ENCODE measurements at regions not wholly inside any gene's neighbourhood (a gene's known extent, or its start where the extent isn't known, plus 50 kb on each side); places are given as distances from the start of the nearest gene placed in this dataset.

GRCh38 chr9:104022083-104022482 lies 72.0 kb upstream of the SMC2 start (continued):
- TF ChIP-seq ISX (CRISPR knock-in tag; conservative IDR thresholded peaks at IDR 0.05): no peak

- H3K79me2 ChIP-seq (ENCODE audit: insufficient read depth, low read length): no peaks in the 10 kb centered on the region
- TF ChIP-seq JUND (CRISPR knock-in tag; IDR thresholded peaks at IDR 0.05) (no peak), DMAP1 (CRISPR knock-in tag; IDR thresholded peaks at IDR 0.05) (no peak), ZNF839 (CRISPR knock-in tag; IDR thresholded peaks at IDR 0.05; ENCODE audit: borderline replicate concordance) (no peak), E2F1 (CRISPR knock-in tag; IDR thresholded peaks at IDR 0.05) (no peak), SNAPC2 (CRISPR knock-in tag; IDR thresholded peaks at IDR 0.05) (no peak), ZFP37 (CRISPR knock-in tag; IDR thresholded peaks at IDR 0.05; ENCODE audit: borderline replicate concordance) (no peak), ZNF335 (CRISPR knock-in tag; IDR thresholded peaks at IDR 0.05) (no peak), ZNF503 (CRISPR knock-in tag; IDR thresholded peaks at IDR 0.05) (no peak), SMC3 (IDR thresholded peaks at IDR 0.05; ENCODE audit: low read length) (no peak), ZNF446 (CRISPR knock-in tag; IDR thresholded peaks at IDR 0.05) (no peak), RFX3 (CRISPR knock-in tag; IDR thresholded peaks at IDR 0.05) (no peak)
- FAIRE-seq: no peak
- no peak for DNase-seq (ENCODE audit: low spot score)
- H3K4me3 ChIP-seq (replicated peaks in 1 of 3; ENCODE audit: insufficient read depth in 1 of 3, low read depth in 2 of 3, low read length in 3 of 3): no peak overlapping the region
- ATAC-seq: no peak
- no peaks in the 10 kb centered on the region for H3K36me3 ChIP-seq (replicated peaks in 1 of 2; ENCODE audit: control insufficient read depth in 1 of 2, insufficient read depth in 2 of 2, low read length in 2 of 2)
- H3K4me1 ChIP-seq (ENCODE audit: insufficient read depth, low read length): no peaks in the 10 kb centered on the region
- intact Hi-C loops (cut with micrococcal nuclease; ENCODE audit: unreplicated experiment): no loop called here
- POLR2A ChIA-PET: no interaction called here
- no peak overlapping the region for H2AFZ ChIP-seq (ENCODE audit: low read length)
- no peaks in the 10 kb centered on the region for H3K27me3 ChIP-seq (ENCODE audit: control insufficient read depth in 1 of 2, insufficient read depth in 2 of 2, low read length in 2 of 2)
- H3K27ac ChIP-seq (ENCODE audit: extremely low read length, insufficient read depth, low read length): no peak overlapping the region
- H4K20me1 ChIP-seq (ENCODE audit: insufficient read depth, low read length): no peaks in the 10 kb centered on the region
- BruUV-seq (replicated peaks): no TSS peak
- CTCF ChIA-PET (ENCODE audit: low intra/inter-chr PET ratio, low total read pairs): no interaction called here
- H3K9ac ChIP-seq (ENCODE audit: insufficient read depth, low read depth, low read length): no peak overlapping the region
- no peak overlapping the region for H3K4me2 ChIP-seq (ENCODE audit: low read depth, low read length)
- in situ Hi-C loops (cut with HindIII; ENCODE audit: extremely low pct_ligation_motif_present, low pct_unique_long_range_greater_than_20kb): no loop called here
- 8% methylated on average over 2 of the region's 2 CpGs for WGBS (ENCODE audit: low lambda C conversion rate)
- no peaks in the 10 kb centered on the region for H3K9me3 ChIP-seq (ENCODE audit: low read length)
Observed at GRCh38 chr9:104025104-104025503, 69.0 kb upstream of the SMC2 start.
